HepG2 (cell line): ENCODE measurements at regions not wholly inside any gene's neighbourhood (a gene's known extent, or its start where the extent isn't known, plus 50 kb on each side); places are given as distances from the start of the nearest gene placed in this dataset.
A peak's percentile ranks its signal among the peaks of the same experiment; 100 is the strongest.

ENCODE experiments used
- AHR ChIP-seq: IDR thresholded peaks from 2 replicates; pipeline ENCODE4 v1.6.1; 2018; ENCODE audit warnings: missing genetic modification reagents, missing compliant biosample characterization
- GABPB1 ChIP-seq: IDR thresholded peaks from 2 replicates; pipeline ENCODE4 v1.6.1; 2016; ENCODE audit warnings: mild to moderate bottlenecking, missing genetic modification reagents, moderate library complexity, missing compliant biosample characterization
- LBX2 ChIP-seq: sonication (generic); formaldehyde crosslinking; IDR thresholded peaks from 2 replicates; pipeline ENCODE4 v1.5.0; 2020; ENCODE audit warnings: missing genetic modification reagents, mild to moderate bottlenecking, borderline replicate concordance
- MYPOP ChIP-seq: sonication (generic); formaldehyde crosslinking; IDR thresholded peaks from 2 replicates; pipeline ENCODE4 v1.8.1; 2023; ENCODE audit warnings: mild to moderate bottlenecking, moderate library complexity, missing genetic modification reagents
- NFE2L2 ChIP-seq: fragments of 150-350 bp; IDR thresholded peaks from 2 replicates; pipeline ENCODE4 v1.6.1; 2014; ENCODE audit warnings: low read length
- NFYB ChIP-seq: sonication (generic); formaldehyde crosslinking; IDR thresholded peaks from 2 replicates; pipeline ENCODE4 v1.4.0; 2020; ENCODE audit warnings: missing genetic modification reagents
- SAP130 ChIP-seq: IDR thresholded peaks from 2 replicates; pipeline ENCODE4 v1.6.1; 2016; ENCODE audit warnings: low read depth
- TBP ChIP-seq: sonication (generic); formaldehyde crosslinking; IDR thresholded peaks from 2 replicates; pipeline ENCODE4 v1.5.0; 2020; ENCODE audit warnings: missing genetic modification reagents
- ZNF790 ChIP-seq: sonication (generic); formaldehyde crosslinking; IDR thresholded peaks from 2 replicates; pipeline ENCODE4 v1.8.0; 2022; ENCODE audit warnings: missing genetic modification reagents, mild to moderate bottlenecking, borderline replicate concordance
- TF ChIP-seq, protein P1 (sequence below): sonication (generic); formaldehyde crosslinking; IDR thresholded peaks from 2 replicates; pipeline ENCODE4 v1.4.0; 2020; ENCODE audit warnings: missing genetic modification reagents, mild to moderate bottlenecking, borderline replicate concordance
- TF ChIP-seq, protein P2 (sequence below): sonication (generic); formaldehyde crosslinking; IDR thresholded peaks from 2 replicates; pipeline ENCODE4 v1.5.0; 2020; ENCODE audit warnings: mild to moderate bottlenecking, missing genetic modification reagents
- TF ChIP-seq, protein P3 (sequence below): sonication (generic); formaldehyde crosslinking; conservative IDR thresholded peaks from 2 replicates; pipeline ENCODE4 v1.4.0; 2020; ENCODE audit warnings: missing genetic modification reagents
- TF ChIP-seq, protein P4 (sequence below): sonication (generic); formaldehyde crosslinking; IDR thresholded peaks from 2 replicates; pipeline ENCODE4 v1.8.1; 2022; ENCODE audit warnings: mild to moderate bottlenecking, missing genetic modification reagents
- TF ChIP-seq, protein P5 (sequence below): sonication (generic); formaldehyde crosslinking; IDR thresholded peaks from 2 replicates; pipeline ENCODE4 v1.4.0; 2020; ENCODE audit warnings: missing genetic modification reagents

GRCh38 chr11:107196732-107197131 lies 178.5 kb upstream of the GUCY1A2 start (continued):
- TF ChIP-seq NFE2L2 (no peak), NFYB (CRISPR knock-in tag) (no peak), ZNF790 (no peak), SAP130 (CRISPR knock-in tag) (peak; percentile 57), GABPB1 (CRISPR knock-in tag) (no peak), AHR (CRISPR knock-in tag) (no peak; the same call in 1 of the 2 replicates), MYPOP (CRISPR knock-in tag) (no peak), TBP (CRISPR knock-in tag) (no peak), LBX2 (no peak)
- TF ChIP-seq, protein P1, sequence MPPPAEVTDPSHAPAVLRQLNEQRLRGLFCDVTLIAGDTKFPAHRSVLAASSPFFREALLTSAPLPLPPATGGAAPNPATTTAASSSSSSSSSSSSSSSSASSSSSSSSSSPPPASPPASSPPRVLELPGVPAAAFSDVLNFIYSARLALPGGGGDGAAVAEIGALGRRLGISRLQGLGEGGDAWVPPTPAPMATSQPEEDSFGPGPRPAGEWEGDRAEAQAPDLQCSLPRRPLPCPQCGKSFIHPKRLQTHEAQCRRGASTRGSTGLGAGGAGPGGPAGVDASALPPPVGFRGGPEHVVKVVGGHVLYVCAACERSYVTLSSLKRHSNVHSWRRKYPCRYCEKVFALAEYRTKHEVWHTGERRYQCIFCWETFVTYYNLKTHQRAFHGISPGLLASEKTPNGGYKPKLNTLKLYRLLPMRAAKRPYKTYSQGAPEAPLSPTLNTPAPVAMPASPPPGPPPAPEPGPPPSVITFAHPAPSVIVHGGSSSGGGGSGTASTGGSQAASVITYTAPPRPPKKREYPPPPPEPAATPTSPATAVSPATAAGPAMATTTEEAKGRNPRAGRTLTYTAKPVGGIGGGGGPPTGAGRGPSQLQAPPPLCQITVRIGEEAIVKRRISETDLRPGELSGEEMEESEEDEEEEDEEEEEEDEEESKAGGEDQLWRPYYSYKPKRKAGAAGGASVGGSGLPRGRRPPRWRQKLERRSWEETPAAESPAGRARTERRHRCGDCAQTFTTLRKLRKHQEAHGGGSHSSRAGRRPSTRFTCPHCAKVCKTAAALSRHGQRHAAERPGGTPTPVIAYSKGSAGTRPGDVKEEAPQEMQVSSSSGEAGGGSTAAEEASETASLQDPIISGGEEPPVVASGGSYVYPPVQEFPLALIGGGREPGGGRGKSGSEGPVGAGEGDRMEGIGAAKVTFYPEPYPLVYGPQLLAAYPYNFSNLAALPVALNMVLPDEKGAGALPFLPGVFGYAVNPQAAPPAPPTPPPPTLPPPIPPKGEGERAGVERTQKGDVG (CRISPR knock-in tag): no peak
- TF ChIP-seq, protein P2, sequence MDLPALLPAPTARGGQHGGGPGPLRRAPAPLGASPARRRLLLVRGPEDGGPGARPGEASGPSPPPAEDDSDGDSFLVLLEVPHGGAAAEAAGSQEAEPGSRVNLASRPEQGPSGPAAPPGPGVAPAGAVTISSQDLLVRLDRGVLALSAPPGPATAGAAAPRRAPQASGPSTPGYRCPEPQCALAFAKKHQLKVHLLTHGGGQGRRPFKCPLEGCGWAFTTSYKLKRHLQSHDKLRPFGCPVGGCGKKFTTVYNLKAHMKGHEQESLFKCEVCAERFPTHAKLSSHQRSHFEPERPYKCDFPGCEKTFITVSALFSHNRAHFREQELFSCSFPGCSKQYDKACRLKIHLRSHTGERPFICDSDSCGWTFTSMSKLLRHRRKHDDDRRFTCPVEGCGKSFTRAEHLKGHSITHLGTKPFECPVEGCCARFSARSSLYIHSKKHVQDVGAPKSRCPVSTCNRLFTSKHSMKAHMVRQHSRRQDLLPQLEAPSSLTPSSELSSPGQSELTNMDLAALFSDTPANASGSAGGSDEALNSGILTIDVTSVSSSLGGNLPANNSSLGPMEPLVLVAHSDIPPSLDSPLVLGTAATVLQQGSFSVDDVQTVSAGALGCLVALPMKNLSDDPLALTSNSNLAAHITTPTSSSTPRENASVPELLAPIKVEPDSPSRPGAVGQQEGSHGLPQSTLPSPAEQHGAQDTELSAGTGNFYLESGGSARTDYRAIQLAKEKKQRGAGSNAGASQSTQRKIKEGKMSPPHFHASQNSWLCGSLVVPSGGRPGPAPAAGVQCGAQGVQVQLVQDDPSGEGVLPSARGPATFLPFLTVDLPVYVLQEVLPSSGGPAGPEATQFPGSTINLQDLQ (CRISPR knock-in tag): no peak
- TF ChIP-seq, protein P3, sequence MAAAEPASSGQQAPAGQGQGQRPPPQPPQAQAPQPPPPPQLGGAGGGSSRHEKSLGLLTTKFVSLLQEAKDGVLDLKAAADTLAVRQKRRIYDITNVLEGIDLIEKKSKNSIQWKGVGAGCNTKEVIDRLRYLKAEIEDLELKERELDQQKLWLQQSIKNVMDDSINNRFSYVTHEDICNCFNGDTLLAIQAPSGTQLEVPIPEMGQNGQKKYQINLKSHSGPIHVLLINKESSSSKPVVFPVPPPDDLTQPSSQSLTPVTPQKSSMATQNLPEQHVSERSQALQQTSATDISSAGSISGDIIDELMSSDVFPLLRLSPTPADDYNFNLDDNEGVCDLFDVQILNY (CRISPR knock-in tag): no peak
- TF ChIP-seq, protein P4, sequence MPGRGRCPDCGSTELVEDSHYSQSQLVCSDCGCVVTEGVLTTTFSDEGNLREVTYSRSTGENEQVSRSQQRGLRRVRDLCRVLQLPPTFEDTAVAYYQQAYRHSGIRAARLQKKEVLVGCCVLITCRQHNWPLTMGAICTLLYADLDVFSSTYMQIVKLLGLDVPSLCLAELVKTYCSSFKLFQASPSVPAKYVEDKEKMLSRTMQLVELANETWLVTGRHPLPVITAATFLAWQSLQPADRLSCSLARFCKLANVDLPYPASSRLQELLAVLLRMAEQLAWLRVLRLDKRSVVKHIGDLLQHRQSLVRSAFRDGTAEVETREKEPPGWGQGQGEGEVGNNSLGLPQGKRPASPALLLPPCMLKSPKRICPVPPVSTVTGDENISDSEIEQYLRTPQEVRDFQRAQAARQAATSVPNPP (CRISPR knock-in tag): no peak
- TF ChIP-seq, protein P5, sequence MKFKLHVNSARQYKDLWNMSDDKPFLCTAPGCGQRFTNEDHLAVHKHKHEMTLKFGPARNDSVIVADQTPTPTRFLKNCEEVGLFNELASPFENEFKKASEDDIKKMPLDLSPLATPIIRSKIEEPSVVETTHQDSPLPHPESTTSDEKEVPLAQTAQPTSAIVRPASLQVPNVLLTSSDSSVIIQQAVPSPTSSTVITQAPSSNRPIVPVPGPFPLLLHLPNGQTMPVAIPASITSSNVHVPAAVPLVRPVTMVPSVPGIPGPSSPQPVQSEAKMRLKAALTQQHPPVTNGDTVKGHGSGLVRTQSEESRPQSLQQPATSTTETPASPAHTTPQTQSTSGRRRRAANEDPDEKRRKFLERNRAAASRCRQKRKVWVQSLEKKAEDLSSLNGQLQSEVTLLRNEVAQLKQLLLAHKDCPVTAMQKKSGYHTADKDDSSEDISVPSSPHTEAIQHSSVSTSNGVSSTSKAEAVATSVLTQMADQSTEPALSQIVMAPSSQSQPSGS (CRISPR knock-in tag): peak; percentile 47; the same call in 1 of the 2 replicates
